Raji (cell line): ENCODE measurements at regions not wholly inside any gene's neighbourhood (a gene's known extent, or its start where the extent isn't known, plus 50 kb on each side); places are given as distances from the start of the nearest gene placed in this dataset.

Source experiments
- POLR2A ChIP-seq: IDR thresholded peaks from 2 replicates; pipeline ENCODE4 v1.6.1; 2011; ENCODE audit warnings: low read depth, low read length, control low read depth; ENCODE audit not compliant: insufficient read depth

DNA sequence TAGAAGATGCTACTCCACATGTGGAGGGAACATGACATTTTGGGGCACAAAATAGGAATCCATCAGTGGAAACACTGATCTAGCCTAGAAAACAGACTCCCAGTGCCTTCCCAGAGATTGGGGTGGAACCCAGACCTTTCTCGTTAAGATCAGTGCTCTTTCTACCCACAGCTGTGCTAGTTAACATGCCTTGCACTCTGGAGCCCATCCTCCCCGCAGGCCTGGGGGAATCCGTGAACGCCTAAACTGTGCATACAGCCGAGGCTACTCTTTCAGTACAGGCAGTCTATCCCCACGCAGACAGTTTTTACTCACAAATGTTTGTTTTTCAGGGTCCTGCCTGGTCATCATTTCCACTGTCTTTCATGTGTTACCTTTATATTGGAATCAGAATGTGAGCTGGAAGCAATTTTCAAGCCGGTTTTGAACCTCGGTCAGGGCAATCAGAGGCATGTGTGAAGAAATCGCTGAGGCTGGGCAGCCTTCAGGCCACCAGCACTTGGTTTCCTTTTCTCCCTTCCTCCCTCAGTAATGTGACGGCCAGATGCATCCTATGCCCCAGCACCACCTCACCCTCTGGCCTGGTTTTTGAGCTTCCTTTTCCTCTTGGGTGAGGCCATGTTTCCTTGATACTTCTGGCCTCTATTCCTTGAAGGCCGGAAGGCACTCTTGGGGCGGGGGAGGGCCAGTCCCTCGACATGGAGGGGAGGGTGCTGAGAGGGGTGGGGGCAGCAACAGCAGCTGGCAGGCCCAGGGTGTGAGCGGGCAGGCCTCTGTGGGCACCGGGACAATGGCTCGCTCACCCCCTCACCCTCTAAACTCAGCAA is 123.6 kb upstream of the GALNT15 start:
- TF ChIP-seq POLR2A: no peak

DNA sequence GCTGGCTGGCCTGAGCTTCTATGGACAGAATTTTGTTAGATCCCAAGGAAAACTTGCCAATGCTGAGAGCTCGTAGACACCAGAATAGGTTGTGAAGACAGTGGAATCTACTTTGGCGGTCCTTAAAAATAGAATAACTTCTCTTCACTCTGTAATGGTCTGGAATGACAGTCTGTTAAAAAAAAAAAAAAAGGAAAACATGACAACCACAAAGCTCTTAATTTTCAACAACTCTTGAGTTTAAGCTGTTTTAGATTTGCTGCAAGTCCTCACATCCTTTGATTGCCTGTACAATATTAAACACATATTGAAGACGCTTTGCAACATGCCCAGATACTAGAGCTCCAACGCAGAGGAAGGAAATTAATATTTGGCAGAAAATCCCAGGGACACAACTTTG is 122.8 kb upstream of the GALNT15 start:
- TF ChIP-seq POLR2A: no peak

DNA sequence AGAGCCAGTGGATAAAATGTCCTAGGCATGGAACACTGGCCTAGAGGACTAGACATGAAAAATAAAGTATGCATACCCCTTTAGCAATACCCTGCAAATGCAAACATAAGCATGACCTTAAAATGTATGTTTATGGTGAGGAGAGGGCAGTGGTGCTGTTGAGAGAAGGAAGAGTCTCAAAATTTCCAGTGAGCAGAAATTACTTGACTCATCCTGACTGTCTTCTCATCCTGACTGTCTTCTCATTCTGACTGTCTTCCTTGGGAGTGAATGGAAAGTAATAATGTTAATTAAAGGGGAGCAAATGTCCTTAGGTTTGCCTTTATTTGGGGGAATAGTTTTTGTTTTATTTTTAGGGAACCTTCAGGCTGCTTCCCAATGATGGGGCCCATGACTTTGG is 121.5 kb upstream of the GALNT15 start:
- TF ChIP-seq POLR2A: no peak

DNA sequence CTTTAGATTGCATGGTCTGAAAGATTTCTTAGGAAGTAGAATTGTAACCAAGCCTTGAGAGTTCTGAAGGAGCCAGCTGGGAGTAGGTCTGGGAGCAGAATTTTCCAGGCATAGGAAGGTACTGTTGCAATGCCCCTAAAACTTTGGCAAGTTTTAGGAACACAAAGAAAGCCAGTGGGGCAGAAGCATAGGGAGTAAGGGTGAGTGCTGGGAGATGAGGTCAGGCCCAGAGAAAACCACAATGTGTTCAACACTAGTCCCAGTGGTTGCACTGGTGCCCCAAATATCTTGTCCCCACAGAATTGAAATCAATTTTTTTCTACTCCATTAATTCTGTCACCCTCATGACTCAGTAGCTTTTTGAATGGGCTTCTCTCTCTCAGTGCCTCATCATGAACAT is 120.7 kb upstream of the GALNT15 start:
- no peak for TF ChIP-seq POLR2A

DNA sequence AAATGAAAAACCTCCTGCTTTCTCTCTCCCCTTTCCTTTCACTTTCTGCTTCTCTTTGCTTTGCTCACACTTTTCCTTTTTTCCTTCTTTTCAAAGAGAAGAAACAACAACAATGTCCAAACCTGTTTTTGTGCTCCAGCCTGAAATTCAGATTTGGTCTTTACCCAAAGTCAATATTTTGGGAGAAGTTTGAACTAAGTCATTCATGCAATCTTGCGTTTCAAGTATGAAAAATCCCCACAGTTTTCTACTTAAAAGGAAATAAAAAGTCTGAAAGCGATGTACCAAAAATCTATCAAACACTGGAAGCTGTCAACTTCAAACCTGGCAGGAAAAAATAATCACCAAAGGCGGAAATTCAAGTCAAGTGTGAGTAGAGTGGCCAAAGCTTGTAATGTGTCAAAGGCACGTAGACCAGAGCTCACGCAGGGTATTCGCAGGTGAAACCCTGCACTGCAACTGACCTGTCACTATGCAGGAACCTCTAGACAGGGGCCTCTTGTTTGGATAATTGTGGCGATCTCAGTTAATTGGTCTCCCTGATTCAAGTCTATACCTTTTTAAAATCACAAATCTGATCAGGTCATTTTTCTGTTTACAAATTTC is 118.8 kb upstream of the GALNT15 start:
- TF ChIP-seq POLR2A: no peak

DNA sequence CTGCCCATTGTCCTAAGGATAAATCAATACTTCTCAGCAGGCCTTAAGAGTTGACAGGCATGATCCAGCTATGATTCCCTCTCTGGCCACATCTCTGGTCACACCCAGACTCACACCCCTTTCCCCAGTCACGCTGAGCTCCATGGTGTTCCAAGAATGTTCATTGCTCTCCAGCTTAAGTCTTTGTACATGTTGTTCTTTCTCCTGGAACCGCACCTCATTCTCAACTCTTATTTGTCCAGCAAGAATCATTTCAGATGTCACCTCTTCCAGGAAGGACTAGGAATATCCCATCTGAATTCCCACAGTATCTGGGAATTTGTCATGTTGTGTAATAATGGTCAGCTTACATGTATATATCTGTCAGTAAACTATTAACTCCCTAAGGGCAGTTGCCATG is 118.3 kb upstream of the GALNT15 start:
- TF ChIP-seq POLR2A: no peak

DNA sequence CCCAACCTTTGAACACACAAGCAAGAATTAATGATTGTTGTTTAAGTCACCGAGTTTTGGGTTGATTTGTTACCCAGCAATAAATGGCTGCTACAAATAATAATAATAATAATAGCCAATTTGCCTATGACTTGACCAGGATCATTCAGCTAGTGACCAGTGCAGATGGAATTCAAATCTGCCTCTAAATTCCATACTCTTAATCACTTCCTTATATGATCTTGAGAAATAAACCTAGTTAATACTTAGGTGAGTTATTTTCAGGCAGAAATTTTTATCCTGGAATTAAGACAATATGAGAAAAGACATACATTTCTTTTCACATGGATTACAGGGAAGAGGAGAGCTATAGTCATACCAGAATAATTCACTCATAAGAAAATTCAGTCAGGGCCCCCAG is 116.0 kb upstream of the GALNT15 start:
- no peak for TF ChIP-seq POLR2A

DNA sequence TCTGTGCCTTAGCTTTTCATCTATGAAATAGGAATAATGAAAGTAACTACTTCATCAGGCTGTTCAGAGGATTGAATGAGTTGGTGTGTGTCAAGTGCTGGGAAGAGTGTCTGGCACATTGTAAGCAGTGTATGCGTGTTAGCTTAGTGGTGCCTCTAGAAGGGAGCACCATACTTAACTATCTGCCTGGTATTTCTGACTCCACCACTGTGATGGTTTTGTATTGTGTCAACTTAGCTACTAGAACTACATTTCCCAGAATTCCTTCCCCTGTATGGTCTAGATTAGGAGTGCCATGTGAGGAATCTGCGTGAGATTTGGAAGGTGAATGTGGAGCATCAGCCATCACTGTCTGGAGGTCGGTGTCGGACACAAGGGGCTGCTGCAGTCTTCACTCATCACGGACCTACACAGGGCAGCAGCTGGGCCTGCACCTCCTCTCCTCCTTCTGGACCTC is 115.4 kb upstream of the GALNT15 start:
- TF ChIP-seq POLR2A: no peak

DNA sequence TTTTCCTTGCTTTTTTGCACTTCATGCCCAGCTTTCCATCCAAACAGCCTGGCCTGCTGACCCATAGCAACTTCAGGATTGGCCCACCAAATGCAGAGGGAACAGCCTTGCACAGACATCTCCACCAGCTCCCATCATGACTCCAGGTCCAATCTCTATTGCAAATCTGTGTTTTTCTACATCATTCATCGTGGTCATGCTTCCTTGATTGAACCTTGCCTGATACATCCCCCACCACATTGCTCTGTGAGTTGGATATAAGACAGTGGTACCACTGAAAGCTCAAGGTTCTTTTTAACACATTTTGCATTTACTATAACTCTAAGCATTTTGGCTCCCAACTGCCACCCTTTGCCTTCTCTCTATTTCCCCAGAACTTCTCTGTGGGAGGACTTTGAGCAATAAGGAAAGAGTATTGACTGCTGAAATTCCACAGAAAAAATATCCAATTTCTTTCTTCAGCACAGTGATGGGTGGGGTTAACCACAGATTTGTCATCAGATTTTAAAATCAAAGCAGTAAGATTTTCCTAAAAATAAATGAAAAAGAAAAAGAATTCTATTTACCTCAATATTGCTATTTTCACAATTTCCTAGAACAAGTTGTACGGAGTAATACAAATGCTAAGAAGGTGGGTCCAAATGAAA is 114.6 kb upstream of the GALNT15 start:
- TF ChIP-seq POLR2A: no peak

DNA sequence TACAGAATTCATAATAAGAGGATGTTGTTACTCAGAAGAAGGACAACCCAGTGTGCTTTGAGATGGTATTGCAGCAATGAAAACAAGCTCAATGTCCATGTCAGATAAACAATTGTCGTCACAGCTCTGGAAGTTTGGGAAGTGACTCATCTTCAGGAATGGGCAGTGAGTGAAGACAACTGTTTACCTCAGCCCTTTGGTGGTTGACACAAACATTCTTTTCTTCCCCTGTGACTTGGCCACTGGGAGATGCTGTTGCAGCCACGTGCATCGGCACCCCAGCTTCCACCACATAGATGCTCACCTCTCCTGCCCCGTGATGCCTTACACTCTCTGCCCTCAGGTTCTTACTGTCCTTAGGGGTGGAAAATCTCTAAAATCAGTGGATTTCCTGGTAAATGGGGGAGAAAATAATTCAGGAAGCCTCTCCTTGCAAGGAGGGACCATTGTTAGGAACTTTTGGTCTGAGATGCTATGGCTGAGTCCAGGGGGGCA is 114.1 kb upstream of the GALNT15 start:
- TF ChIP-seq POLR2A: no peak

DNA sequence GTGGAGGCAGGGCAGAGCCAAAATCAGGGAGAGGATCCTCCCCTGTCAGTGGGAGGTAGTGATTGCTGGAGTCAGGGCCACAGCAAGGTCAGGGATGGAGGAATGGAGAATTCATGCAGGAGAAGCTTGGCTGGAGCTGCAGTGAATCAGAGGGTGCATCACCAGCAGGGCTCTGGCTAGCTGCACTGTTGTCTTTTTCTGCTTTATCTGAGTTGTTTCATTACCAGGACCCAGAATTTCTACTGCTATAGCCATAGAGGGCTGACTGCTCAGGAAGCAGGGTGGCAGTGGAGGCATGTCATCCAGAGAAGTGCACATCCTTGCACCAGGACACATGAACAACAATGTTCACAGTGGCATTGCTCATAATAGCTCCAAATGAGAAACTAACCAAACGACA is 113.5 kb upstream of the GALNT15 start:
- no peak for TF ChIP-seq POLR2A

DNA sequence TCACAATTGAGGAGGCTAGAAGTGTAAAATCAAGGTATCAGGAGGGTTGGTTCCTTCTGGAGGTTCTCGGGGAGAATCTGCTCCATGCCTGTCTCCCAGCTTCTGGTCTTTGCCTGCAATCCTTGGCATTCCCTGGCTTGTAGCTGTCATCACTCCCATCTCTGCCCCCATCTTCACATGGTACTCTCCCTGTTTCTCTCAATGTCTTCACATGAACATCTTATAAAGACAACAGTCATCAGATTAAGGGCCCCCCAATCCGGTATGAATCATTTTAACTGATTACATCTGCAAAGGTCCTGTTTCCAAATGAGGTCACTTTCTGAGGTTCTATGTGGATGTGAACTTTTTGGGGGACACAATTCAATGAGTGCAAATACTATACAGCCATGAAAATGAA is 113.0 kb upstream of the GALNT15 start:
- no peak for TF ChIP-seq POLR2A

DNA sequence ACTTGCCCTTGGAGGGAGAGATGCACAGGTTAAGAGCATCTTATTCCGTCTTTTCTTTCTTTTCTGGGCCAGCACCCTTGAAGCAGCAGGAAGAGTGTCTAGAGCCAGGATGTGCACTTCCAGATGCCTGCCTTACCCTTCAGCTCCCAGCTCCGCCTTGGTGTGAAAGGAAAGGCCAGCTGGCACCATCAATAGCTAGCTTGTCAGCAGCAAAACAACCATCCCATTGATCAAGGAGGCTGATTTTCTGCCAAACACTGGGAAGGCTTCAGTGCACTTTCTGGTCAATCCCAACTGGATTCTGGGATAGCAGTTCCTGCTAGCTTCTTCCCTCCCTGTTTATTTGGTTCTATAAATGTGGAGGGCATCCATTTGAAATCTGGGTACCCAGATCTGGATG is 110.9 kb upstream of the GALNT15 start:
- TF ChIP-seq POLR2A: no peak

DNA sequence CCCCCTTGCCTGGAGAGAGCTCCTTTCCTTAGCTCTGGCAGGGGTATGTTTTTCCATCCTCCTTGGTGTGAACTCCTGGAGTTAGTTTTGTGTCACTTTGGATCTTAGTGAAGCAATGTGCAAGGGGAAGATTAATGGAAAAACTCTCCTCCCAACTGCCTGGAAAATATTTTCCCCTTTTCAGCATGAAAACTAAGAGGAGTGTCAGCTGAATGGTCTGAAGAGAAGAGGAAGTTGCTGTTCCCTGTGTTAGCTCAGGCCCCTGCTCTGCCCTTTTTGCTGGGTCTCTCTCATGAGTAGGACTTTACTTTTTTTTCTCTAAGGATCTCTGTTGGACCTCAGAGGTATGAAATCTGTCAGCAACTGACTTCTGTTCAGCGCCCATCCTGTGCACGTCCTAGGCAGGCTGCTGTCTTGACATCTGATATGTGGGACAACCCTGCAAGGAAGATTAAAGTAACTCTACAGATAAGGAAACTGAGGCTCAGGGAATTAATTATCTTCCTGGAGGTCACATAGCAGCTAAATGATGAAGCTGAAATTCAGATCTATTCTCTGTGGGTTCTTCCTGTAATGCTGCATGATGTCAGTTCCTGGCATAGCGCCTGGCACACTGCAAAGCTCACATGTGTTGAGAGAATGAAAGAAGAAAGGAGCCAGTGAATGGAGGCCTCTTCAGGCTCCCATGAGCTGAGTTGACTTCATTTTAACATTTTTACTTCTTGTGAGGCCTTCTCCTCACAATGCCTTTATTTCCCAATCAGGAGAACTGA is 109.7 kb upstream of the GALNT15 start:
- TF ChIP-seq POLR2A: no peak

DNA sequence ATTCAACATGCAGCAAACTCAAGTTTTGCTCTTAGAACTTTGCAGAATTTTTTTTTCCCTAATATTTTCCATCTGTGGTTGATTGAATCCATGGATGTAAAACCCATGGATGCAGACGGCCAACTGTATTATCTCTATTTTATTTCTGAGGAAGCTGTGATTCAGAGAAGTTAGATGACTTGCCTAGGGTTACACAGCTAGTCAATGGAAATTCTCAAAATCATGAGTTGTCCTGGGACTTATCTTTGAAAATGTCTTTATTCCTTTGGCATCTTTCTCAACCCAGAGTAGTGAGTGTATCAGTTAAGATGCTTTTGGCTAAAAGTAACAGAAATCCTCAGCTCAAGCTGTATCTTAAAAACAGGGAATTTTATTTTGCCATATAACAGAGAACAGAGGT is 107.9 kb upstream of the GALNT15 start:
- TF ChIP-seq POLR2A: no peak
